DOHH2 (cell line): ENCODE measurements at regions not wholly inside any gene's neighbourhood (a gene's known extent, or its start where the extent isn't known, plus 50 kb on each side); places are given as distances from the start of the nearest gene placed in this dataset.

ENCODE experiments used
- H3F3A ChIP-seq: fragments of 200-600 bp; sonication (generic), shearing (Covaris generic); 2 replicates; pipeline ENCODE4 v1.6.0; 2016; ENCODE audit warnings: antibody characterized with exemption, mild to moderate bottlenecking; ENCODE audit not compliant: control insufficient read depth, insufficient read depth
- H3K27ac ChIP-seq: fragments of 200-600 bp; sonication (generic); 2 replicates; pipeline ENCODE4 v1.5.1; 2014; ENCODE audit warnings: low read depth, mild to moderate bottlenecking, low read length, moderate library complexity
- H3K27me3 ChIP-seq: fragments of 200-600 bp; sonication (generic); 2 replicates; pipeline ENCODE4 v1.6.1; 2014; ENCODE audit warnings: mild to moderate bottlenecking, low read length, mixed read lengths; ENCODE audit not compliant: control insufficient read depth
- H3K36me3 ChIP-seq: fragments of 200-600 bp; sonication (generic); 2 replicates; pipeline ENCODE4 v1.6.1; 2014; ENCODE audit warnings: mild to moderate bottlenecking, low read length, moderate library complexity, mixed read lengths; ENCODE audit not compliant: control insufficient read depth
- H3K4me1 ChIP-seq: fragments of 200-600 bp; sonication (generic); 2 replicates; pipeline ENCODE4 v1.6.1; 2014; ENCODE audit warnings: mild to moderate bottlenecking, low read length, mixed read lengths; ENCODE audit not compliant: control insufficient read depth
- H3K4me2 ChIP-seq: fragments of 200-600 bp; sonication (generic); 2 replicates; pipeline ENCODE4 v1.6.0; 2014; ENCODE audit warnings: mild to moderate bottlenecking, low read length, moderate library complexity
- H3K4me3 ChIP-seq: fragments of 200-600 bp; sonication (generic); 2 replicates; pipeline ENCODE4 v1.5.1; 2014; ENCODE audit warnings: mild to moderate bottlenecking, low read length, mixed read lengths
- H3K79me2 ChIP-seq: fragments of 200-600 bp; sonication (generic); 2 replicates; pipeline ENCODE4 v1.6.1; 2014; ENCODE audit warnings: mild to moderate bottlenecking, low read length, mixed read lengths; ENCODE audit not compliant: control insufficient read depth
- H3K9me2 ChIP-seq: fragments of 200-600 bp; sonication (generic); replicated peaks from 2 replicates; pipeline ENCODE4 v1.6.1; 2014; ENCODE audit warnings: mild to moderate bottlenecking, low read length, mixed read lengths; ENCODE audit not compliant: control insufficient read depth
- H3K9me3 ChIP-seq: fragments of 200-600 bp; sonication (generic); 2 replicates; pipeline ENCODE4 v1.6.1; 2014; ENCODE audit warnings: antibody characterized with exemption, low read length, mixed read lengths; ENCODE audit not compliant: control insufficient read depth, insufficient read depth
- H4K20me1 ChIP-seq: fragments of 200-600 bp; sonication (generic); 2 replicates; pipeline ENCODE4 v1.6.0; 2014; ENCODE audit warnings: low read depth, mild to moderate bottlenecking, antibody characterized with exemption, low read length, moderate library complexity; ENCODE audit not compliant: control insufficient read depth, insufficient read depth
- CTCF ChIP-seq: fragments of 200-600 bp; sonication (generic); IDR thresholded peaks from one replicate; pipeline ENCODE4 v1.5.1; 2014; ENCODE audit warnings: antibody characterized with exemption, mild to moderate bottlenecking, low read depth, low read length; ENCODE audit not compliant: poor library complexity, severe bottlenecking
- EZH2phosphoT487 ChIP-seq: fragments of 200-600 bp; sonication (generic); IDR thresholded peaks from 2 replicates; pipeline ENCODE4 v1.6.1; 2017; ENCODE audit warnings: borderline replicate concordance, mild to moderate bottlenecking, antibody characterized with exemption, low read length, moderate library complexity, mixed read lengths

GRCh38 chr18:24810561-24811305 is 350.3 kb downstream of the HRH4 start:
- Histone ChIP-seq H3K27ac (no peak overlapping the region), H3K4me3 (no peak overlapping the region), H4K20me1 (no peaks in the 10 kb centered on the region), H3K9me2 (no peaks in the 10 kb centered on the region), H3K79me2 (no peaks in the 10 kb centered on the region), H3K9me3 (no peaks in the 10 kb centered on the region), H3K27me3 (no peaks in the 10 kb centered on the region), H3K36me3 (no peaks in the 10 kb centered on the region), H3K4me2 (no peak overlapping the region), H3F3A (no peaks in the 10 kb centered on the region), H3K4me1 (no peaks in the 10 kb centered on the region)
- TF ChIP-seq EZH2phosphoT487 = no peak

- H3K9me2 ChIP-seq = no peaks in the 10 kb centered on the region
- no peak overlapping the region for H3K4me2 ChIP-seq
- H3K27ac ChIP-seq = no peak overlapping the region
- no peaks in the 10 kb centered on the region for H3K36me3 ChIP-seq
- H3K4me3 ChIP-seq = no peak overlapping the region
- no peaks in the 10 kb centered on the region for H3K9me3 ChIP-seq
- no peaks in the 10 kb centered on the region for H3K27me3 ChIP-seq
- H4K20me1 ChIP-seq = no peaks in the 10 kb centered on the region
- H3K4me1 ChIP-seq = no peaks in the 10 kb centered on the region
- H3K79me2 ChIP-seq = no peaks in the 10 kb centered on the region
- TF ChIP-seq EZH2phosphoT487 = no peak
- TF ChIP-seq CTCF = no peak
- H3F3A ChIP-seq = no peaks in the 10 kb centered on the region
Measured at GRCh38 chr18:24811950-24812681, 351.7 kb downstream of the HRH4 start.

- Histone ChIP-seq H3K27me3 (no peaks in the 10 kb centered on the region), H3K79me2 (no peaks in the 10 kb centered on the region), H3K4me2 (no peak overlapping the region), H4K20me1 (no peaks in the 10 kb centered on the region), H3K9me2 (no peaks in the 10 kb centered on the region), H3K27ac (no peak overlapping the region), H3K4me3 (no peak overlapping the region), H3K36me3 (no peaks in the 10 kb centered on the region), H3K4me1 (no peaks in the 10 kb centered on the region), H3F3A (no peaks in the 10 kb centered on the region), H3K9me3 (no peaks in the 10 kb centered on the region)
- no peak for TF ChIP-seq CTCF
- TF ChIP-seq EZH2phosphoT487 = no peak
Measured at GRCh38 chr18:24814521-24814920, 354.1 kb downstream of the HRH4 start.

GRCh38 chr18:24817150-24817549 is 356.7 kb downstream of the HRH4 start:
- H3K4me1 ChIP-seq = no peaks in the 10 kb centered on the region
- TF ChIP-seq EZH2phosphoT487 (no peak), CTCF (no peak)
- H3K79me2 ChIP-seq = no peaks in the 10 kb centered on the region
- H3K4me2 ChIP-seq = no peak overlapping the region
- no peak overlapping the region for H3K4me3 ChIP-seq
- H3F3A ChIP-seq = no peaks in the 10 kb centered on the region
- no peaks in the 10 kb centered on the region for H3K9me3 ChIP-seq
- H3K27me3 ChIP-seq = no peaks in the 10 kb centered on the region
- H3K36me3 ChIP-seq = no peaks in the 10 kb centered on the region
- H4K20me1 ChIP-seq = no peaks in the 10 kb centered on the region
- H3K27ac ChIP-seq = no peak overlapping the region
- H3K9me2 ChIP-seq = no peaks in the 10 kb centered on the region
